Endometrium (tissue), 2 donors: ENCODE measurements at regions not wholly inside any gene's neighbourhood (a gene's known extent, or its start where the extent isn't known, plus 50 kb on each side); places are given as distances from the start of the nearest gene placed in this dataset.

ENCODE experiments used
- FAIRE-seq: peaks from 2 replicates; lab custom pipeline; 2012; peaks lifted over from hg19 to GRCh38; lab: Jason Lieb, UNC
- donor health status: control.
- donor health status: control.

GRCh38 chr2:204012072-204012653 lies 75.6 kb downstream of the ICOS start:
- peak; percentile 59 for FAIRE-seq

GRCh38 chr2:204015118-204015843 lies 78.7 kb downstream of the ICOS start:
- FAIRE-seq = no peak

- FAIRE-seq = no peak
Observed at GRCh38 chr2:204018717-204019116, 82.2 kb downstream of the ICOS start.

- FAIRE-seq = no peak
Observed at GRCh38 chr2:204019572-204020501, 83.3 kb downstream of the ICOS start.

DNA sequence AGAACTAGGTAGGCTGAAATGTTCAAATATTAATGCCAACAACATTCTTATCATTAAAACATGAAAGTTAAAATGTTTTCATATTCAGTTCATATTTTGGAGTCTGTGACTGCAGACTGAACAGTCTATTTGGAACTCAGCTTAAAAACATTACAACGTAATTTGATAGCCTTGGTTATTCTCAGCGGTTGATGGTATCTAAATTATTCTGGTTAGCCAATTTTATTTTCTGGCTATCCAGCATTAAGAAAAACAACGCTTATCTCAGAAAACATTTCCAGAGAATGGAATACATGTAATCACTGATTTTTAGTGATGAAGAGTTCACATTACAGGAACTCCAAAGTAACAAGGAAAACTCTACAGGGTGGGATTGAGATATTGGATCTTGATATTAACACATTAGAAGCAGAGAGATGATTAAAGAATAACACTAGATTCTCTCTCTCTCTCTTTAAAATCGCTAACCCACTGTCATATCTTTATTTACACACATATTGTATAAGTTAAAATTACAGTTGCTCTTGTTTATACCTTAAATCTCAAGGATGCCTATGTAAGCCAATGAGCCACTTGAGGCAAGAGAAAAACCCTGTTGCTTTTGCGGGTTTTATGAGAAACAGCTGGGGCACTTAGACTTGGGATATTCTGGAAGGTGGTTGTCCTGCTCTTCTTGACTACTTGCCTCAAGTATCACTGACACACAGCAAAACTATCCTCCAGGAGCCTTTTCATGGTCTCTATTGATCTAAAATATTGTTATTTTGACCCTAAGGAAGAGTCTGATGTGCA lies 84.9 kb downstream of the ICOS start:
- peak; percentile 39 for FAIRE-seq

- FAIRE-seq = no peak
Observed at GRCh38 chr2:204022550-204022949, 86.0 kb downstream of the ICOS start.

- no peak for FAIRE-seq
Observed at GRCh38 chr2:204023088-204023487, 86.5 kb downstream of the ICOS start.

- peak; percentile 96 for FAIRE-seq
Observed at GRCh38 chr2:204024503-204024902, 87.9 kb downstream of the ICOS start.

DNA sequence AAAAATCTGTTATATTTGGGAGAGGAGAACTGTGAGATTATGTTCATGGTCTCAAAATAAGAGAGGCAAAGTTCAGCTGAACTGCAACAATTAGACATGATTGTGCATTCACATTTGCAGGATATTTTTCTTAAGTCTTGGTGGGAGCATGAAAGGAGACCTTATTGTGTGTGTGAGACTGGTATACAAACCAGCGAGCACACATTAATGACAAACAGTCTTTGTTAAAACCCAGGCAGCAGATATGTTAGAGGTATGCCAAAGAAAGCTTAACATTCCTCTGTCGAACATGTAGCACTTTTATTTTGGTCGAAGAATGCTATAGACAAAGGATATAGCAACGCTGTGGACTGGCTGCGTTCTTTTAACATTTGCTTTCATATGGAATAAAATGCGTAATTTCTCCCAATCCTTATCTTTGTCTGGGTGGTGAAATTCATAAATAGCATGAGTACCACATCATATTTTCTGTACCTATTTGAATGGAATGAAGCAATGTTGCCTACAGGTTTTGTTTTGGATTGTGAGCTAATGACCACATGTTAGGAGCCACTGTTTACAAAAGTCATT lies 88.4 kb downstream of the ICOS start:
- FAIRE-seq = no peak

DNA sequence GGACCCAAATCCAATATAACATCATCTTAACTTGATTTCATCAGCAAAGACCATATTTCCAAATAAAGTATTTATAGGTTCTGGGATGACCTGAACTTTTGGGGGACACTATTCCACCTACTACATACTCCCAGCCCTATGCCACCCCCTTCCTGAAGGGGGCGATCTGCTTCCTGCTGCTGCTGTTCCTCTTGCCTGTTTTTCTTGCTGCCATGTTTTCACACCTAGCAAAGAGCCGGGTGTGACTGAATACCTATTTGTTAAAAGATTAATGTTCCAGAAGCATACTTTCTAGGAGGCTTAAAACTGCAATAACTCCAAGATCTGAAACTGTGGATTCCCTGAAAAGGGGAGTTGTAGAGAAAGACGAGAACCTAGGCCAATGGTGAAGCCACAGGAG lies 89.7 kb downstream of the ICOS start:
- no peak for FAIRE-seq

DNA sequence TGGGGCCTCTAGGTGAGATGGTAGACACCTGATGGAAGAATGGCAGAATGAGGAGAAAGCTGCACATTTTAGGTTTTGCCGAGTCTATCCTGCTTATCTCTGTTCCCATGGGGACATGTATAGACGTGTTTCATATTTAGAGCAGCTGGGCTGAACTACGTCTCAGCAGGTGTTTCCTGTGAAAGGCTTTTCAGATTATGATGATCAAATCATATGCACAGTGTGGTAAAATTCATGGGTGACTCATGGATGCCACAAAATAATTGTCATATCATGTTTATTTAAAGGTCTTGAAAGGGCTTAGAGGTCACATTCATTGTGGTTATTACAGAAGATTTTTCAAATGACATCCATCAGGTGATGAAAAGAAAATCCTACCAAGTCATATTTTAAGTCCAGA lies 90.5 kb downstream of the ICOS start:
- FAIRE-seq = no peak

DNA sequence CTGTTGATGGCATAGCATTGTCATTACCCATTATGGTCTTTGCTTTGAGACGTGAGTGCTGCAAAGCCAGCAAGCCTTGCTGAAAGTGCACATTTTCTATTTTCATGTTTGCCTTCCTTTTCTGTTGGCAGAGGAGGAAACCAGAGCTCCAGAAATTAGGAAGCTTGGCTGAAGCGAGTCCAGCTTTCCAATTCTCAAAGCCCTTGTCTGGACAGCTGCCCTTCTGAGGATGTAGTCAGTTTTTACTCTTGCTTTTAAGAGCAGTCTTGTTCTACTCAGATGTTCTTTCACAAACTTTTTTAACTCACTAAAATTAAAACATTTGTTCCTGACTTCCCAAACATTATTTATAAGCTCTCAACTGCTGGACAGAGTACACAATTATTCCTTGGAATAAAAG lies 93.8 kb downstream of the ICOS start:
- no peak for FAIRE-seq

- no peak for FAIRE-seq
Observed at GRCh38 chr2:204031056-204031455, 94.5 kb downstream of the ICOS start.

GRCh38 chr2:204032301-204032700 lies 95.7 kb downstream of the ICOS start:
- no peak for FAIRE-seq

GRCh38 chr2:204033611-204034495 lies 97.3 kb downstream of the ICOS start:
- FAIRE-seq = no peak

DNA sequence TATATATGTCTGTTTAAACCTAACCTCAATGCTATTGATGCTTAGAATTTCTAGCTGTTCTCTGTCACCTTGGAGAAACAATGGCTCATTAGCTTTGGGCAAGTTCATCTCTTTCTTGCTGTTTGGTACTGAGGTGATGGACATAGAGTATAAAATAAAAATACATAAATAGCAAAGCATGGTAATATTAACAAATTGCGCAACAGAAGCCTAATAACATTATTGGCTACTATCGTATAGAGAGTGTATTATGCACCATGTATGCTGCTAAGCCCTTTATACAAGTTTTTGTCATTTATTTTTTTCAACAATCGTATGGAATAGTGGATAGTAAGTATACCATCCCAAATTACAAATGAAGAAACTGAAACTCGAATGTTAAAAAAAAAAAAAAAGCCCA lies 100.1 kb downstream of the ICOS start:
- no peak for FAIRE-seq

- FAIRE-seq = no peak
Observed at GRCh38 chr2:204037286-204037685, 100.7 kb downstream of the ICOS start.

- FAIRE-seq = no peak
Observed at GRCh38 chr2:204039298-204039838, 102.8 kb downstream of the ICOS start.

DNA sequence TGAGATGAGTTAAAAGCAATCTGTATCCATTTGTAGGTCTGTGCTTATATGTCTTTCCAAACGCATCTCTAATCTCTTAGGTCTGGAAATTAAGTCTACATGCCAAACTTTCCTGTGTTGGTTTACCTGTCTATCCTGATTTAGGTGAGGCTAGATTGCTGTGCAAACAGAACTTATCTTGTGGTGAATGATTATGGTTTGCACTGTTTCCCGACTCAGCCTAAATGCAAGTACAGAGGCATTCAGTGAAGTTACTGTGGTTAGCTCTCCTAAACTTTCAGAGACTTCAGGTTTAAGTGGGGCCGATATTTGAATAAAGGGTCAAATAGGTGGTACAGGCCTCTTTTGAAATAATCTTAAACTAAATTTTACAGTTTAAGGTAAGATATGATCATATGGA lies 103.5 kb downstream of the ICOS start:
- no peak for FAIRE-seq

DNA sequence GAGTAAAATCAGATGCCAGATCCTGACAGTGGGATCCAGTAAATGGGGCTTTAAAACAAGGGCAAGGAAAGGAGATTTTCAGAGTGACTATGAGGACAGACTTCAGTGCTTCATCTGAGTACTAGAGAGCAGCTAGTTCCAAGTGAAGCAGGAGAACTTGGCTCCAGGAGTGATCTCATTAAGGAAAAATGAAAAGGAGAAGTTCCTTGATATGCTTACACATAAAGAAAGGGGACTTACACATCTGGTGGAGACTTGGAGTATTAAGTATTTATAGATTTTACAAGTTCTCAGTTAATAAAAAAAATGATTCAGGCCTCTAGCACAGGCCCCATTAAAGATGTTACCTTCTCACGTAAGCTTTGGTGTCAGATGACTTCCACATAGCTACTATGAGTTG lies 105.8 kb downstream of the ICOS start:
- no peak for FAIRE-seq

DNA sequence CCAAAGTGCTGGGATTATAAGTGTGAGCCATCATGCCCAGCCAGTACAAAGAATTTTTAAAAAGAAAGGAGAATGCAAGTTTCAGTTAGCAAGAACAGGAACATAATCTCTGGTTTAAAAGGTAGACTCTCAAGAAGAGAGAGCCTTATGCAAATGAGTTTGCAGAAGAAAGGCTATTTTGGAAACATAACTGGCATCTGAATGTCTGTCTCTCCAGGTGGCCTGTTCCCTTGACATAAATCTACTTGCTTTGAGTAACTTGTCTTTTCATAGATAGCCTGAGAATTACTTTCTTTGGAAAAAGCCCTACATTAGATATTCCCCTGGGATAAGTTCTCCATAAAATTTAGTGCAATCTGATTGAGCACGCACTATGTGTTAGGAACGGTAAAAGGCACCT lies 109.6 kb downstream of the ICOS start:
- FAIRE-seq = no peak
